Adrenal gland (tissue), 5 donors: ENCODE measurements at regions not wholly inside any gene's neighbourhood (a gene's known extent, or its start where the extent isn't known, plus 50 kb on each side); places are given as distances from the start of the nearest gene placed in this dataset.

Source experiments
- CTCF ChIP-seq, 6 experiments: fragments of 450-650 bp in 4 of 6; fragments of 200-600 bp in 2 of 6; sonication (generic) in 1 of 6; IDR thresholded peaks; 1 replicate in 5 of 6; 2 replicates in 1 of 6; pipeline versions ENCODE4 v1.5.1 to v1.8.0; 2016 to 2021; ENCODE audit warnings: antibody characterized with exemption in 6 of 6, mild to moderate bottlenecking in 2 of 6, moderate library complexity in 1 of 6
- POLR2A ChIP-seq, 2 donors: fragments of 450-650 bp; IDR thresholded peaks; one replicate each; pipeline ENCODE4 v1.6.1; 2017; ENCODE audit warnings: antibody characterized with exemption in 2 of 2, mild to moderate bottlenecking in 2 of 2, moderate library complexity in 1 of 2
- donor health status: DM: no; HTN: no; CAD: no.

GRCh38 chr6:81666481-81666880 lies 86.0 kb downstream of the TENT5A start:
- no peak for TF ChIP-seq CTCF (IDR thresholded peaks at IDR 0.05)
- TF ChIP-seq POLR2A (IDR thresholded peaks at IDR 0.05), result no peak
